B cell (primary cell): ENCODE measurements at regions not wholly inside any gene's neighbourhood (a gene's known extent, or its start where the extent isn't known, plus 50 kb on each side); places are given as distances from the start of the nearest gene placed in this dataset.

Experiments
- ATAC-seq: fragments of 200-7000 bp; cut with Tn5 transposase; one replicate; pipeline ENCODE4 v1.10.0; 2021; ENCODE audit warnings: low read depth, mild to moderate bottlenecking, moderate number of reproducible peaks, moderate library complexity
- CTCF ChIA-PET: fragments of 350-600 bp; sonication (Branson Sonifier 250); formaldehyde crosslinking; loops from one replicate; lab custom pipeline; 2021; ENCODE audit warnings: antibody characterized with exemption, inconsistent platforms; lab: Charles Lee
- POLR2A ChIA-PET: fragments of 350-600 bp; sonication (Branson Sonifier 250); formaldehyde crosslinking; loops from one replicate; lab custom pipeline; 2021; ENCODE audit warnings: antibody characterized with exemption; lab: Charles Lee
- DNase-seq: peaks from one replicate; pipeline ENCODE4 v3.0.0; 2013
- H2AFZ ChIP-seq: 2 replicates; pipeline ENCODE4 v1.6.1; 2012; ENCODE audit warnings: mild to moderate bottlenecking, low read depth, low read length; ENCODE audit not compliant: insufficient read depth, poor library complexity, severe bottlenecking
- H3K27ac ChIP-seq, 2 donors: 1 replicate in 1 of 2; 2 replicates in 1 of 2; pipeline ENCODE4 v1.5.1; 2012 to 2013; ENCODE audit warnings: low read length in 2 of 2, mild to moderate bottlenecking in 2 of 2, moderate library complexity in 1 of 2
- H3K27me3 ChIP-seq, 4 experiments: fragments of 200-600 bp in 1 of 4; sonication (generic) in 1 of 4; replicated peaks in 1 of 4; 1 replicate in 2 of 4; 2 replicates in 2 of 4; pipeline versions ENCODE4 v1.6.1 to v1.7.0; 2013 to 2016; ENCODE audit warnings: low read length in 3 of 4, mild to moderate bottlenecking in 2 of 4, mixed read lengths in 1 of 4, moderate library complexity in 1 of 4; ENCODE audit not compliant: insufficient read depth in 4 of 4, control insufficient read depth in 3 of 4; ENCODE audit errors: control extremely low read depth in 1 of 4
- H3K36me3 ChIP-seq, 2 experiments: replicated peaks in 1 of 2; 1 replicate in 1 of 2; 2 replicates in 1 of 2; pipeline versions ENCODE4 v1.6.1 to v1.7.1; 2013; ENCODE audit warnings: low read length in 1 of 2; ENCODE audit not compliant: insufficient read depth in 2 of 2, control insufficient read depth in 1 of 2; ENCODE audit errors: control extremely low read depth in 1 of 2, extremely low read depth in 1 of 2
- H3K4me1 ChIP-seq, 2 donors: fragments of 200-600 bp in 1 of 2; sonication (generic) in 1 of 2; 1 replicate in 1 of 2; 2 replicates in 1 of 2; pipeline versions ENCODE4 v1.5.1 to v1.6.1; 2013 to 2017; ENCODE audit warnings: low read length in 2 of 2; ENCODE audit not compliant: control insufficient read depth in 2 of 2, insufficient read depth in 2 of 2
- H3K4me2 ChIP-seq: replicated peaks from 2 replicates; pipeline ENCODE3; 2012; ENCODE audit warnings: mild to moderate bottlenecking, low read depth, low read length; ENCODE audit not compliant: poor library complexity, severe bottlenecking
- H3K4me3 ChIP-seq, 5 experiments: fragments of 200-600 bp in 1 of 5; sonication (generic) in 1 of 5; 1 replicate in 3 of 5; 2 replicates in 2 of 5; pipeline versions ENCODE4 v1.5.1 to v1.7.0; 2011 to 2016; ENCODE audit warnings: low read length in 4 of 5, mild to moderate bottlenecking in 4 of 5, low read depth in 2 of 5, control low read depth in 1 of 5, moderate library complexity in 1 of 5; ENCODE audit not compliant: insufficient read depth in 1 of 5; ENCODE audit errors: control extremely low read depth in 1 of 5, extremely low read depth in 1 of 5
- H3K79me2 ChIP-seq: fragments of 200-600 bp; sonication (generic); one replicate; pipeline ENCODE4 v1.6.0; 2016; ENCODE audit warnings: low read length; ENCODE audit not compliant: control insufficient read depth, insufficient read depth
- H3K9ac ChIP-seq: fragments of 200-600 bp; sonication (generic); 2 replicates; pipeline ENCODE4 v1.6.1; 2017; ENCODE audit warnings: mild to moderate bottlenecking, low read length, moderate library complexity
- H3K9me3 ChIP-seq, 3 donors: one replicate each; pipeline versions ENCODE4 v1.6.1 to v1.7.1; 2013; ENCODE audit warnings: low read length in 2 of 3; ENCODE audit not compliant: control insufficient read depth in 2 of 3, insufficient read depth in 1 of 3; ENCODE audit errors: control extremely low read depth in 1 of 3
- H4K20me1 ChIP-seq: 2 replicates; pipeline ENCODE4 v1.6.0; 2012; ENCODE audit warnings: mild to moderate bottlenecking, low read length; ENCODE audit not compliant: insufficient read depth, control insufficient read depth, poor library complexity, severe bottlenecking
- H3K27ac Mint-ChIP-seq: one replicate; pipeline ENCODE4 v1.8.0; 2021; ENCODE audit warnings: mixed read lengths
- H3K27me3 Mint-ChIP-seq: one replicate; pipeline ENCODE4 v1.8.0; 2021; ENCODE audit warnings: mixed read lengths
- H3K4me1 Mint-ChIP-seq: one replicate; pipeline ENCODE4 v1.8.0; 2021; ENCODE audit warnings: mixed read lengths
- H3K4me3 Mint-ChIP-seq: one replicate; pipeline ENCODE4 v1.8.0; 2021; ENCODE audit warnings: mixed read lengths
- H3K9me3 Mint-ChIP-seq: one replicate; pipeline ENCODE4 v1.8.0; 2022; ENCODE audit warnings: mixed read lengths; ENCODE audit not compliant: insufficient read depth
- CTCF ChIP-seq: fragments of 200-600 bp; IDR thresholded peaks from one replicate; pipeline ENCODE4 v1.8.0; 2022; ENCODE audit warnings: antibody characterized with exemption, mild to moderate bottlenecking
- EZH2 ChIP-seq: IDR thresholded peaks from 2 replicates; pipeline ENCODE4 v1.6.1; 2012; ENCODE audit warnings: borderline replicate concordance, low read depth, mild to moderate bottlenecking, moderate library complexity, low read length; ENCODE audit not compliant: insufficient read depth, poor library complexity, severe bottlenecking
- WGBS: methylation state at CpG from one replicate; pipeline ENCODE4 v1.1.5; 2013; ENCODE audit warnings: missing lambda C conversion rate; ENCODE audit not compliant: insufficient coverage; 5-methylcytosine and 5-hydroxymethylcytosine counted together
- intact Hi-C: fragments of 100-400 bp; cut with micrococcal nuclease; formaldehyde crosslinking; loops from one replicate; pipeline ENCODE4 v1.10.0; 2022

- H3K4me3 Mint-ChIP-seq: no peak overlapping the region
- no peak overlapping the region for H3K27ac Mint-ChIP-seq
- H3K9me3 Mint-ChIP-seq: no peaks in the 10 kb centered on the region
- Histone ChIP-seq H3K9me3 (no peaks in the 10 kb centered on the region), H3K9ac (no peak overlapping the region), H3K4me2 (no peak overlapping the region), H3K79me2 (no peaks in the 10 kb centered on the region), H3K4me1 (no peaks in the 10 kb centered on the region), H4K20me1 (no peaks in the 10 kb centered on the region), H3K36me3 (no peaks in the 10 kb centered on the region), H3K27me3 (no peaks in the 10 kb centered on the region), H2AFZ (no peak overlapping the region), H3K4me3 (no peak overlapping the region), H3K27ac (no peak overlapping the region)
- no peaks in the 10 kb centered on the region for H3K4me1 Mint-ChIP-seq
- 43% methylated on average over 2 of the region's 7 CpGs for WGBS
- no peak for ATAC-seq
- H3K27me3 Mint-ChIP-seq: peaks cover 16% of the 10 kb centered on the region
- ChIA-PET POLR2A (no interaction called here), CTCF (no interaction called here)
- intact Hi-C loops: no loop called here
- DNase-seq: no peak
- no peak for TF ChIP-seq EZH2
- TF ChIP-seq CTCF: no peak
Measured at GRCh38 chr7:142405122-142405765, 147.4 kb upstream of the PRSS58 start.

GRCh38 chr7:142401951-142402350 is 144.1 kb upstream of the PRSS58 start:
- DNase-seq (no peak), ATAC-seq (no peak)
- Mint-ChIP-seq H3K4me1 (no peaks in the 10 kb centered on the region), H3K4me3 (no peak overlapping the region), H3K27me3 (peaks cover 12% of the 10 kb centered on the region), H3K9me3 (no peaks in the 10 kb centered on the region), H3K27ac (no peak overlapping the region)
- Histone ChIP-seq H3K27me3 (no peaks in the 10 kb centered on the region), H3K9me3 (no peaks in the 10 kb centered on the region), H3K4me1 (no peaks in the 10 kb centered on the region), H3K79me2 (no peaks in the 10 kb centered on the region), H2AFZ (no peak overlapping the region), H3K36me3 (no peaks in the 10 kb centered on the region), H3K27ac (no peak overlapping the region), H4K20me1 (no peaks in the 10 kb centered on the region), H3K4me3 (no peak overlapping the region), H3K4me2 (no peak overlapping the region), H3K9ac (no peak overlapping the region)
- ChIA-PET CTCF (no interaction called here), POLR2A (no interaction called here)
- intact Hi-C loops: no loop called here
- TF ChIP-seq EZH2 (no peak), CTCF (no peak)
- 93% methylated on average over 3 of the region's 3 CpGs for WGBS
